Neutrophil (primary cell): ENCODE measurements at regions not wholly inside any gene's neighbourhood (a gene's known extent, or its start where the extent isn't known, plus 50 kb on each side); places are given as distances from the start of the nearest gene placed in this dataset.

Experiments
- H3K27ac ChIP-seq: fragments of 200-600 bp; sonication (generic); 2 replicates; pipeline ENCODE4 v1.5.1; 2016; ENCODE audit warnings: mild to moderate bottlenecking, moderate library complexity
- H3K27me3 ChIP-seq: fragments of 200-600 bp; sonication (generic); 2 replicates; pipeline ENCODE4 v1.6.0; 2016; ENCODE audit warnings: mild to moderate bottlenecking
- H3K36me3 ChIP-seq: fragments of 200-600 bp; sonication (generic); 2 replicates; pipeline ENCODE4 v1.5.1; 2017
- H3K4me1 ChIP-seq, 2 experiments: fragments of 200-600 bp in 1 of 2; sonication (generic) in 1 of 2; 1 replicate in 1 of 2; 2 replicates in 1 of 2; pipeline versions ENCODE4 v1.5.1 to v1.6.1; 2013 to 2016; ENCODE audit warnings: low read depth in 1 of 2, low read length in 1 of 2, mild to moderate bottlenecking in 1 of 2, moderate library complexity in 1 of 2; ENCODE audit not compliant: control insufficient read depth in 1 of 2, insufficient read depth in 1 of 2
- H3K4me3 ChIP-seq, 2 experiments: fragments of 200-600 bp in 1 of 2; sonication (generic) in 1 of 2; 1 replicate in 1 of 2; 2 replicates in 1 of 2; pipeline ENCODE4 v1.5.1; 2013 to 2016; ENCODE audit warnings: low read depth in 1 of 2, low read length in 1 of 2, mild to moderate bottlenecking in 1 of 2, moderate library complexity in 1 of 2
- H3K9me3 ChIP-seq: fragments of 200-600 bp; sonication (generic); 2 replicates; pipeline ENCODE4 v1.5.1; 2016
- CTCF ChIP-seq: fragments of 200-600 bp; sonication (generic); IDR thresholded peaks from 2 replicates; pipeline ENCODE4 v1.5.1; 2016; ENCODE audit warnings: antibody characterized with exemption

GRCh38 chr18:26640541-26640940 lies 92.2 kb upstream of the KCTD1 start:
- H3K27me3 ChIP-seq, result peaks cover 96% of the 10 kb centered on the region
- TF ChIP-seq CTCF, result no peak
- H3K9me3 ChIP-seq, result no peaks in the 10 kb centered on the region
- H3K36me3 ChIP-seq, result no peaks in the 10 kb centered on the region
- H3K27ac ChIP-seq, result no peak overlapping the region
- peaks cover 0 to 3% of the 10 kb centered on the region in 2 experiments for H3K4me1 ChIP-seq
- no peak overlapping the region for H3K4me3 ChIP-seq

GRCh38 chr18:26639149-26639548 lies 90.8 kb upstream of the KCTD1 start:
- Histone ChIP-seq H3K36me3 (no peaks in the 10 kb centered on the region), H3K4me3 (no peak overlapping the region), H3K9me3 (no peaks in the 10 kb centered on the region), H3K27ac (no peak overlapping the region), H3K4me1 (peaks cover 0 to 3% of the 10 kb centered on the region in 2 experiments), H3K27me3 (peaks cover 95% of the 10 kb centered on the region)
- no peak for TF ChIP-seq CTCF

- no peaks in the 10 kb centered on the region for H3K9me3 ChIP-seq
- H3K36me3 ChIP-seq, result no peaks in the 10 kb centered on the region
- no peak overlapping the region for H3K27ac ChIP-seq
- H3K27me3 ChIP-seq, result peaks cover 93% of the 10 kb centered on the region
- no peak for TF ChIP-seq CTCF
- H3K4me3 ChIP-seq, result no peak overlapping the region
- peaks cover 0 to 3% of the 10 kb centered on the region in 2 experiments for H3K4me1 ChIP-seq
Measured at GRCh38 chr18:26637983-26638382, 89.6 kb upstream of the KCTD1 start.

GRCh38 chr18:26637324-26637723 lies 89.0 kb upstream of the KCTD1 start:
- Histone ChIP-seq H3K9me3 (no peaks in the 10 kb centered on the region), H3K4me1 (no peaks in the 10 kb centered on the region), H3K27ac (no peak overlapping the region)

GRCh38 chr18:26635466-26635865 lies 87.1 kb upstream of the KCTD1 start:
- no peak for TF ChIP-seq CTCF
- Histone ChIP-seq H3K4me3 (no peak overlapping the region), H3K4me1 (no peaks in the 10 kb centered on the region), H3K36me3 (no peaks in the 10 kb centered on the region), H3K9me3 (no peaks in the 10 kb centered on the region), H3K27me3 (peaks cover 68% of the 10 kb centered on the region), H3K27ac (no peak overlapping the region)

More at GRCh38 chr18:26637324-26637723, 89.0 kb upstream of the KCTD1 start:
- no peaks in the 10 kb centered on the region for H3K36me3 ChIP-seq
- H3K27me3 ChIP-seq, result peaks cover 87% of the 10 kb centered on the region
- H3K4me3 ChIP-seq, result no peak overlapping the region
- no peak for TF ChIP-seq CTCF

GRCh38 chr18:26634631-26635030 lies 86.3 kb upstream of the KCTD1 start:
- Histone ChIP-seq H3K36me3 (no peaks in the 10 kb centered on the region), H3K9me3 (no peaks in the 10 kb centered on the region), H3K27me3 (peaks cover 61% of the 10 kb centered on the region), H3K4me3 (no peak overlapping the region), H3K4me1 (no peaks in the 10 kb centered on the region), H3K27ac (no peak overlapping the region)
- no peak for TF ChIP-seq CTCF
